ENCODE measurements at regions not wholly inside any gene's neighbourhood (a gene's known extent, or its start where the extent isn't known, plus 50 kb on each side); places are given as distances from the start of the nearest gene placed in this dataset.

DNA sequence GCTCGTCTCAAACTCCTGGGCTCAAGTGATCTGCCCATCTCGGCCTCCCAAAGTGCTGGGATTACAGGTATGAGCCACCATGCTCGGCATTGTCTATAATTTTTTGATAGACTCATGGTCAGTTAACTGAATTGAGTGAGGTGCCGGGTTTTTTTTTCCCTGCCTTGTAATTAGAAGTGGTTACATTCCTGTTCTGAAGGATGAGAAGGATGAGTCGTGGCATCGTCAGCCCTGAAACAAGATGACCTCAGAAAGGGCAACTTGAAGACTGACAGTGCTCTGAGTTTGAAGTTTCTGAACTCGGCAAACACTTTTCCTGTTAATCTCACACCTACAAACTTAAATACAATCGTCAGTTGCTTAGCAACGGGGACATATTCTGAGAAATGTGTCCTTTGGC is 158.7 kb upstream of the PDE10A start:
- no peak for TF ChIP-seq ZXDB (tag by site-specific recombination; IDR thresholded peaks at IDR 0.05)
- TF ChIP-seq ZEB2 (tag by site-specific recombination; IDR thresholded peaks at IDR 0.05), result no peak
- TF ChIP-seq, protein P1, sequence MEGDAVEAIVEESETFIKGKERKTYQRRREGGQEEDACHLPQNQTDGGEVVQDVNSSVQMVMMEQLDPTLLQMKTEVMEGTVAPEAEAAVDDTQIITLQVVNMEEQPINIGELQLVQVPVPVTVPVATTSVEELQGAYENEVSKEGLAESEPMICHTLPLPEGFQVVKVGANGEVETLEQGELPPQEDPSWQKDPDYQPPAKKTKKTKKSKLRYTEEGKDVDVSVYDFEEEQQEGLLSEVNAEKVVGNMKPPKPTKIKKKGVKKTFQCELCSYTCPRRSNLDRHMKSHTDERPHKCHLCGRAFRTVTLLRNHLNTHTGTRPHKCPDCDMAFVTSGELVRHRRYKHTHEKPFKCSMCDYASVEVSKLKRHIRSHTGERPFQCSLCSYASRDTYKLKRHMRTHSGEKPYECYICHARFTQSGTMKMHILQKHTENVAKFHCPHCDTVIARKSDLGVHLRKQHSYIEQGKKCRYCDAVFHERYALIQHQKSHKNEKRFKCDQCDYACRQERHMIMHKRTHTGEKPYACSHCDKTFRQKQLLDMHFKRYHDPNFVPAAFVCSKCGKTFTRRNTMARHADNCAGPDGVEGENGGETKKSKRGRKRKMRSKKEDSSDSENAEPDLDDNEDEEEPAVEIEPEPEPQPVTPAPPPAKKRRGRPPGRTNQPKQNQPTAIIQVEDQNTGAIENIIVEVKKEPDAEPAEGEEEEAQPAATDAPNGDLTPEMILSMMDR (tag by site-specific recombination; IDR thresholded peaks at IDR 0.05), result no peak
- no peak for TF ChIP-seq ZNF23 (tag by site-specific recombination; IDR thresholded peaks at IDR 0.05; ENCODE audit: borderline replicate concordance)
- TF ChIP-seq ZNF660 (tag by site-specific recombination; IDR thresholded peaks at IDR 0.05), result no peak
- no peak for TF ChIP-seq ZNF211 (tag by site-specific recombination; IDR thresholded peaks at IDR 0.05; ENCODE audit: low read depth)

All from HEK293 (cell line).